Activated CD8-positive, alpha-beta memory T cell treated with anti-CD3 and anti-CD28 coated beads for 36 hours (primary cell): ENCODE measurements at regions not wholly inside any gene's neighbourhood (a gene's known extent, or its start where the extent isn't known, plus 50 kb on each side); places are given as distances from the start of the nearest gene placed in this dataset.
"Not testable (repeated sequence)": the region's sequence is repeated elsewhere in the genome, so short reads cannot be mapped to it uniquely, and the experiment has no call there.

Experiments used
- CTCF ChIA-PET: fragments of 350-600 bp; sonication (Branson Sonifier 250); formaldehyde crosslinking; loops from one replicate; lab custom pipeline; 2021; ENCODE audit warnings: antibody characterized with exemption; lab: Charles Lee
- POLR2A ChIA-PET: fragments of 350-600 bp; sonication (Branson Sonifier 250); formaldehyde crosslinking; loops from one replicate; lab custom pipeline; 2021; ENCODE audit warnings: antibody characterized with exemption; lab: Charles Lee

DNA sequence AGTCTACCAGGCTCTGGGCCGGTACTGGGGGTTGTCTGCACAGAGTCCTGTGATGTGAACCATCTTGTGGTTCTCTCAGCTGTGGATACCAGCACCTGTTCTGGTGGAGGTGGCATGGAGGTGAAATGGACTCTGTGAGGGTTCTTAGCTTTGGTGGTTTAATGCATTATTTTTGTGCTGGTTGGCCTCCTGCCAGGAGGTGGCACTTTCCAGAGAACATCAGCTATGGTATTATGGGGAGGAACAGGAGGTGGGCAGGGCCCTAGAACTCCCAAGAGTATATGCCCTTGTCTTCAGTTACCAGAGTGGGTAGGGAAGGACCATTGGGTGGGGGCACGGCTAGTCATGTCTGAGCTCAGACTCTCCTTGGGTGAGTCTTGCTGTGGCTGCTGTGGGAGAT lies 187.1 kb downstream of the ACTR3B start:
- CTCF ChIA-PET, POLR2A ChIA-PET: not testable (repeated sequence)

DNA sequence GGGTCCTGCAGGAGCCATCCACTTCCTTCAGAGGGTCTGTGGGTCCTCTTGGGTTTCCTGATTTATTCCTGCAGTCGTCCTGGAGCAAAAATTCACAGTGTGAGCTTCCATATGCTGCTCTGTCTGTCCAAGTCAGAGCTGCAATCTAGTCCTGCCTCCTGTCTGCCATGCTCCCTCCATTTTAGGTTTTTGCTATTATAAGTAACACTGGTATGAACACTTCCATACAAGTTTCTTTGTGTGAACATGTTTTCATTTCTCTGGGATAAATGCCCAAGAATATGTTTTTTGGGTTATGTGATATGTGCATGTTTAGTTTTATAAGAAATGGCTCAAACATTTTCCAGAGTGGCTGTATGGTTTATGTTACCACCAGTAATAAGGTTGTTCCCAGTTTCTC lies 188.1 kb downstream of the ACTR3B start:
- ChIA-PET POLR2A (no interaction called here), CTCF (no interaction called here)

DNA sequence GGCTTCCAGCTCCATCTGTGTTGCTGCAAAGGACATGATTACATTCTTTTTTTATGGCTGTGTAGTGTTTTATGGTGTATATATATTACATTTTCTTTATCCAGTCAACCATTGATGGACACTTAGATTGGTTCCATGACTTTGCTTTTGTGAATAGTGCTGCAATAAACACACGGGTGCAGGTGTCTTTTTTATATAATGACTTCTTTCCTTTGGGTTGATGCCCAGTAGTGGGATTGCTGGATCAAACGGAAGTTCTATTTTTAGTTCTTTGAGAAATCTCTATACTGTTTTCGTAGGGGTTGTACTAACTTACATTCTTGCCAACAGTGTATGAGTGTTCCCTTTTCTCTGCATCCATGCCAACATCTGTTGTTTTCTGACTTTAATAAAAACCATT lies 189.7 kb downstream of the ACTR3B start:
- POLR2A ChIA-PET, result no interaction called here
- CTCF ChIA-PET, result no interaction called here

DNA sequence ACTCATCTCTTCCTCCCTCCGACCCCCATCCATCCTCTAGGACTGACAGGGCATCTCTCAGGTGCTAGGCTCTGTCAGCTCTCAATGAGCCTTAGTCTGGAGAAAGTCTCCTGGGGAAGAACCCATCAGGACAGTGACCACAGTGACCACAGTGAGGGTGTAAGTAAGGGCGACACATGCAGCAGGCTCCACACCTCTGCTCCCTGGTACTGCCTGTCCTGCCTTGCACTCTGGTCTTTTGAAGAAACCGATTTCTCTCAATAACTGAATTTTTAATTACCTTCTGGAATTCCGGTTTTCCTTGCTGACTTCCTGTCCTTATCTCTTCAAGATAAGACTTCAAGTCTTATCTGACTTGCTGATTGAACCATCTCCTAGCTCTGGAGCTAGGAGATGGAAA lies 190.2 kb downstream of the ACTR3B start:
- ChIA-PET CTCF (no interaction called here), POLR2A (no interaction called here)

DNA sequence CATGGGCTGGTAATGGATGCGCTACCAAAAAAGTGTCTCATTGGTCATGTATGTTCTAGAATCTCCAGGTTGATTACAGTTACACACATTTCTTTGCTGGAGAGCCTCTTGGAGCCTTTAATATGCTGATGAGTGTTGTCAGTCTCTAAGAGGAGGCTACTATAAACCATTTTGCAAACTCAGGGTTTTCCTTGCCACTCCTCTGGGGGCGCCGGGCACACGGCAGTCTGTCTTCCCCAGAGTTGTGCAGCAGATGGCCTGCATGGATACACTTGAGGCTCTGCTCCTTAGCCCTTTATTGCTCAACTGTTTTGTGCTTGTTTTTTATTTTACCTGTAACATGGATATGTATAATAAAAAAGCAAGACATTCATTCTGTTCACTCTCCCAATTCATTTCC lies 196.5 kb downstream of the ACTR3B start:
- POLR2A ChIA-PET, result no interaction called here
- CTCF ChIA-PET, result no interaction called here

DNA sequence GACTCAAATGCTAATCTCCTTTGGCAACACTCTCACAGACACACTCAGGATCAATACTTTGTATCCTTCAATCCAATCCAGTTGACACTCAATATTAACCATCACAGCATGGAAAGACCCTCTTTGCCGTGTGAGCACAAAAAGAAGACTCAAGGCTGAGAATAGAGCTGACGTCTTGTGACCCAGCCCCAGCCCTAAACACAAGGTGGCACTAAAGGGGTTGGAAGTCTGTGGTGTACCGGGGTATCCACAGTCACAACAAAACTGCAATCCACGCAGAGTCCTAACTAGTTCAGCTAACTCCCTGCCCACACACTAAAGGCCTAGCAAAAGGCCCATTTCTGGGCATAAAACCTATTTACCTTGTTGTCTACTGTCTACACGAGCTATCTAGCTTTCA lies 200.1 kb downstream of the ACTR3B start:
- POLR2A ChIA-PET, result no interaction called here
- CTCF ChIA-PET, result no interaction called here

DNA sequence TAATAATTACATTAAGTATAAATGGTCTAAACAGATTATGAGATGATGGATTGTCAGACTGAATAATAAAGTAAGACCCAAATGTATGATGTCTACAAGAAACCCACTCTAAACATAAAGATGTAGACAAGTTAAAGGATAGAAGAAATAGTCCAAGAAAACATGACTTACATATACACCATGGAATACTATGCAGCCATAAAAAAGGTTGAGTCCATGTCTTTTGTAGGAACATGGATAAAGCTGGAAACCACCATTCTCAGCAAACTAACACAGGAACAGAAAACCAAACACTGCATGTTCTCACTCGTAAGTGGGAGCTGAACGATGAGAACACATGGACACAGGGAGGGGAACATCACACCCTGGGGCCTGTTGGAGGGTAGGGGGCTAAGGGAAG lies 202.2 kb downstream of the ACTR3B start:
- CTCF ChIA-PET, POLR2A ChIA-PET: not testable (repeated sequence)

DNA sequence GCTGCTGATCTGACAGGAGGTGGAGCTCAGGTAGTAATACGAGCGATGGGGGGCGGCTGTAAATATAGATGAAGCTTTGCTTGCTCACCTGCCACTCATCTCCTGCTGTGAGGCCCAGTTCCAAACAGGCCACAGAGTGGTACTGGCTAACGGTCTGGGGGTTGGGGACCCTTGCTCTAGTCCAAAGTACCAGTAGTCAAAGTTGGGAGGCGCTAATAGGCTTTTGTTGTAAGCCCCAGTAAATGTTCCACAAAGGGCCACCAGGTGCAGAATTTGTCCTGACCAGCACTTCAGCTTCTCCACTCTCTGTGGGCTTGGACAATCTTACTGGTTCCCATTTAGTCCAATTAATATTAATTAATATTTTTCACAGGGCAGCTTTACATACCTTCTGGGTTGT lies 206.6 kb downstream of the ACTR3B start:
- ChIA-PET CTCF (no interaction called here), POLR2A (no interaction called here)

DNA sequence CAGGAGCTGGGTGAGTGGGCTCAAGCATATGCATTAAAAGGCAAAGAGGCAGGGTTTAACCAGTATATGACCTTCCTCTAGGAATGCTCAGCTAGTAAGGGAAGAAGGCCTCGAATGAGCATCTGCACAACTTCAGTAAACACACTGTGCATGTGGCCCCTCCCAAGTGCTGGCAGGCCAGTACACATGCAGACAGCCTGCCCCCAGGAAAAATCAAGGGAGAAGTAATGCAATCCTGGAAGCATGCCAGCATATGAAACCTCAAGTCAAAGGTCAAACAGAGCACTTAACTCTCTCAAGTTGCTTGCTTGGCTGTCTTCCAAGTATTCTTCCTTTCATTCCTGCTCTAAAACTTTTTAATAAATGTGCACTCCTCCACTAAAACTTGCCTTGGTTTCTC lies 208.4 kb downstream of the ACTR3B start:
- CTCF ChIA-PET, result no interaction called here
- POLR2A ChIA-PET, result no interaction called here

DNA sequence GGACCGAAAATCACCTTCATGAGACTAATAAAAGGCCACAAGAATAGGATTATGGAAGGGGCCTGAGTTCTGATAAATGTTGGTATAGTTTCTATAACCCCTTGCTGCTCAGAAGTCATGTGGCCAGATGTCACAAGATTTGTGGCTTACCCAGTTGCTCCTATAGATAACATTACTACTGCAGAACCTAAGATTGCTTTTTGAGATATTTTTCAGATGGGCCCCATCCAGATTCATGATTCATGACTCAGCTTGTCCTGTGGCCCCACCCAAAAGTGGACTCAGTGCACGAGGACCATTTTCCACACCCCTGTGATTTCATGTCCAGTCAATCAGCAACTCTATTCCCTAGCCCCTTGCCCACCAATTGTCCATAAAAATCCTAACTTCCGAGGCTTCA lies 209.0 kb downstream of the ACTR3B start:
- ChIA-PET CTCF (no interaction called here), POLR2A (no interaction called here)

DNA sequence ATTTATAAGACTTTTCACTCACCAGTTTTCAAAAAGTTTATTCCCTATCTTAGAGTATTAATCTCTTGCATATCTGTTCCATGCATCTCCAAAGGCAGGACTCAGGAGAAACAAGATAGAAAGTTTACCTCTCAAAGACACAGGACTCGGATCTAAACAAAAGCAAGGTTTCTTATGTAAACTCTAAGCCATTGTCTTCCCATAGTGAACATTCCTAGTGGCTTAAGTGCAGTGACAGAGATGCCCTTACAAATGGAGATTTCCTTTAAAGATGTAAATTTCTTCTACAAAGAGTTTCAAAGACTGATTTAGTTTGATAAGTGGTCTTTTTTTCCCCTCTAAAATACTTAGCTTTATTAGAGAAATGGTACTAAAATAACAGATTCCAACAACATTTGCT lies 209.8 kb downstream of the ACTR3B start:
- POLR2A ChIA-PET, result no interaction called here
- CTCF ChIA-PET, result no interaction called here

DNA sequence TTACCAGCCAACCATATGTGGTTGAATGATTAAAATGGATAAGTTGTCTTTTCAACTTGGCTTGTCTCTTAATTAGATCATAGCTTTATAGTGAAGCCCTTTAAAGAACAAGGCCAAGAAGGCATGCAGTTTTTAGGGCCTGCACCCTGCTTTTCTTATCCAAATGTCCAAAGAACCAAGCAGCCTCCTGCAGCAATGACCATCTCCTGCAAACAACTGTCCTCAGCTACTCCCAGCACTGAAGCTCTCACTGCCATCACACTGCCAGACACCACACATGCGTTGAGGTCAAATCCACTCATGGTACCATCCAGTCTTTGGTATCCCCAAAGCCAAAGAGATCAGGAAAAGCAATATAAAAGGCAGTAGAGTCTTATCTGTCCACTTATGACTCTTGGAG lies 210.3 kb downstream of the ACTR3B start:
- POLR2A ChIA-PET, result no interaction called here
- CTCF ChIA-PET, result no interaction called here

DNA sequence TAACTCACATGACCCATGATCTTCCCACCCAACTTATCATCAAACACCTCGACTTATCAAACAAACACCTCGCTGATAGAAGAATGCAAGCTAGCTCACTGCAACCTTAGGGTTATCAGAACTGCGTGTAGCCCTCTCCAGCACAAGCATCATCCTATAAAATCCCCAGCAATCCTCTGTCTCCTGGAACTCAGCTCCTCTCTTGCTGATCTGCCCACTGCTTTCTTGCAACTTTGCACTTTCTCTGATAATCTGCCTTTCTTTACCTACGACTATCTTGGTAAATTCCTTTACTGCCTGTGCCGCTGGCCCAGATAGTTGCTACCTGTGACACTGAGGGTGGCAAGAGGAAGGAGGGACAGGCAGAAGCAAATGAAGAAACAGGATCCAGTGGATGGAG lies 210.9 kb downstream of the ACTR3B start:
- CTCF ChIA-PET, result no interaction called here
- POLR2A ChIA-PET, result no interaction called here

DNA sequence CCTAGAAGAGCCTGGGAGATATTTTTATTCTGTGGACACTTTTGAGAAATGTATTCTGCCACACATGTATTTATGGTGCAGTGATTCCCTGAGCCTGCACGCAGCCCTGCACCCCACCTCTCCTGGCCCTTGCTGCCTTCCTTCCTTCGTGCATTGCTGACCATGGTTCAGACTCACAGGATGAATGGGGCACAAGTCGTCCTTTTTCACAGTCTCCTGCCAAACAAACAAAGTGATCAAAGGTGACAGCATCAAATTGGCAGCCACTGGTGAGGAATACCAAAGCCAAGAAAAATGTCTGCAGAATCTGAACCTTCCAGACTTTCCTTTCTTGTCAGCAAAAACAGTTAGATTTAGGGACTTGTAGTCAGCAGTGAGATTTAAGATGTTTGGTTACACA lies 215.0 kb downstream of the ACTR3B start:
- ChIA-PET POLR2A (no interaction called here), CTCF (no interaction called here)

DNA sequence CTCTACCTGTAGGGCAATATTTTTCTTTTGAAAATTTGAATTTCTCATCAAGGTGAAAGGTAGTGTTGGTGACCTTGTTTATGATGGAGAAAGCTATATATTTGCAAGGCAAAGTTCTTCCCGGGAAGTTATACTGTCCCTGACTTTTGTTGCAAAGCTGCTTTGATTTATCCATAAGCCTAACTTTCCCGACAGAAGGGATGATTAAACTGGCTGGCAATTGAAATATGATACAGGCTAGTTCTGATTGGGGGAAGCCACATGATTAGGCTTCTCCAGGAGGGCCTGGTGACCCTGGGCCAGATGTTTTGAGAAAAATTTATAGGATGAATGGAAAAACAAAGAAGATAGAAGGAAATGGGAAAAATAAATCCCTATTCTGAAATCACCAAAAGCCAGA lies 215.5 kb downstream of the ACTR3B start:
- ChIA-PET POLR2A (no interaction called here), CTCF (no interaction called here)

DNA sequence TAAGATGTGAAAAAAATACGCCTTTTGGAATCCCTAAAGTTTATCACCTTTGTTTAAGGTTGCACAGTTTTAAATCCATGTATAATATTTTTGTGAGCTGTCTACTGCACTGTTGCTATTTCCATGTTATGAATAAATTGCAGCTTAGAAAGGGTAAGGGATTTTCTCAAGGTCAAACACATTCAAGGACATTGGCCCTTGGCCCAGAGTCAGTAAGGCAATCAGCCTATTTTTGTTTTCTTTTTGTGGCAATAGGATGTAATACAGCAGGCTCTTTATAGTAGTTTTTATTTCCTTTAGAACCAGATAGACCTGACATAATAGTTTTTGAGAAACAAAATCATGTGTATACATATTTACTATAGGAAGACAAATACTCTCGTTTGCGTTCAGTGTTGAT lies 219.8 kb downstream of the ACTR3B start:
- POLR2A ChIA-PET, result no interaction called here
- CTCF ChIA-PET, result no interaction called here

DNA sequence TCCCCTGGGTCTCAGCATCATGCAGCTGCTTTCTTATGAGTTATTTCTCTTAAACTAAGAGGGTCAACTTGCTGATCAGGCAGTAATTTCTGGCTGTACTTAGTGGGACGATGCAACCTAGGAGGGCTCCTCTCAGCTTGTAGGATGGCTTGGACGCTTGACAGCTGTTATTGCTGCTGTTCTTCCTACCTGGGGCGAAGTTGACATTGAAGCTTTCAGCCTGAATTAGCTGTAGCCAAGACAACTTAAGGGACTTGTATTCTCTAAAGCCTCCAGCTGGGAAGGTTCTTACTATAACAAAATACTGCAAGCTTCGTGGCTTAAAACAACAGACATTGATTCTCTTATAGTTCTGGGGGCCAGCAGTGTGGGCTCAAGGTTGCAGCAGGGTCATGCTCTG lies 224.9 kb downstream of the ACTR3B start:
- ChIA-PET CTCF (no interaction called here), POLR2A (no interaction called here)

DNA sequence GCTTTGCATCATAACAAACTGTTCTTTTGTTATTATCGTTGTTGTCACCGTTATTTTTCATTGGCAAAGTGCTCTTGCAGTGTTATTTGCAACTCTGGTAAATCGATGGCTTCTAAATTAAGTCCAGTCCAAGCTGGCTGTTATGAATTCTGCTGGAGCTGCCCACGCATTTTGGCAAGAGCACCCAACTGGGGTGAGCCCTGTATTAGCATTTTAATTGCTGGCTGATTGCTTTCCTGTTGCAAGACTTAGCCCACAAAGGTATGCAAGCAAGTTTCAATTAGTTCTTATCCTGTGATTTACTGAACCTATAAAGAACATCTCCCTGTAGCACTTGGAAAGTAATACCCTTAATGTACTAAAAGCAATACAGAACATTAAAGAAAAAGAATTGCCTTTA lies 226.8 kb downstream of the ACTR3B start:
- ChIA-PET CTCF (no interaction called here), POLR2A (no interaction called here)

DNA sequence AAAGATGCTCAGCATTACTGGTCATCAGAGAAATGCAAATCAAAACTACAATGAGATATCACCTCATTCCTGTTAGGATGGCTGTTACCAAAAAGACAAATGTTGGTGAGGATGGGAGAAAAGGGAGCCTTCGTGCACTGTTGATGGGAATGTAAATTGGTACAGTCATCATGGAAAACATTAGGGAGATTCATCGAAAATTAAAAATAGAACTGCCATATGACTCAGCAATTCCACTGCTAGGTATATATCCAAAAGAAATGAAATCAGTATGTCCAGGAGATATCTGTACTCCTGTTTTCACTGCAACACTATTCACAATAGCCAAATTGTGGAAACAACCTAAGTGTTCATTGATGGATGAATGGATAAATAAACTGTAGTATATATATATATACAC lies 228.1 kb downstream of the ACTR3B start:
- ChIA-PET CTCF (no interaction called here), POLR2A (no interaction called here)

DNA sequence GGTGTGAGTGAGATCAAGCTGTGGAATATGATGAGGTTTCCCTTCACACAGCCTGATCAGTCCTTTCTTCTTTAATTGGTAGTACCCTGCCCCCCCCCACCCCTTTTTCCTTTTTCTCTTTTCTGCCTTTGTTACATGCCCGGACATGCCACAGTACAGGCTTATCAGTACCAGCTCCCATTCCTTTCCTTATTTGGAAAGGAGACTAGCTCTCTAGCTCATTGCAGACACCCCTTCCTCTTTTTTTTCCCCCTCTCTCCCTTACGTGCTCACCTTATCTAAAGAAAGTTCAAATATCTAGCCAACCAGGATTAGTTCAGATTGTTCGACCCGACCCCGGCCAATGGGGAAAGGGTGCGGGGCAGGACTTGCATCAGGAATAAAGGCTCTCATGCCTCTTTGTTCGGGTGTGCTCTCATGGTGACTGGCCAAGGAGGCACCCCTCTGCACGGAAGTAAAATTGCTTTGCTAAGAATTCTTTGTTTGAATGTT lies 230.4 kb downstream of the ACTR3B start:
- CTCF ChIA-PET, result no interaction called here
- POLR2A ChIA-PET, result no interaction called here

DNA sequence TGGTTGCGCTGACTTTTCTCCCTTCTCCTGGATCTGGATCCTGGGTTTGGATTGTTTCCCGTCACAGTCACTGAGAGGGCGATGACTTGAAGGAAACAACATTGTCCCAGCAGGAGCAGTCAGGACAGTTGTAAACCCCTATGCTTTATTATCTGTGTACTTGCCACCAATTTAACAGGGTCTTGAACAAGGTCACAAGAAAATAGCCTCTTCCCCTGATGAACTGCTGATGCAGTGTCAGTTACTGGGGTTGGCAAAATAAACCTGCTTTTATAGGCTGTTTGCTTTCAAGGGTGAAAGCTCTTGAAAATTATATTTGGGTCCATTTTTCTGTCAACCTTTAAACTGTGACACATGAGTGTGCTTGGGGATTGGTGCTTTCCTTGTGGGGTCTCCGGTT lies 238.9 kb downstream of the ACTR3B start:
- ChIA-PET POLR2A (no interaction called here), CTCF (no interaction called here)

DNA sequence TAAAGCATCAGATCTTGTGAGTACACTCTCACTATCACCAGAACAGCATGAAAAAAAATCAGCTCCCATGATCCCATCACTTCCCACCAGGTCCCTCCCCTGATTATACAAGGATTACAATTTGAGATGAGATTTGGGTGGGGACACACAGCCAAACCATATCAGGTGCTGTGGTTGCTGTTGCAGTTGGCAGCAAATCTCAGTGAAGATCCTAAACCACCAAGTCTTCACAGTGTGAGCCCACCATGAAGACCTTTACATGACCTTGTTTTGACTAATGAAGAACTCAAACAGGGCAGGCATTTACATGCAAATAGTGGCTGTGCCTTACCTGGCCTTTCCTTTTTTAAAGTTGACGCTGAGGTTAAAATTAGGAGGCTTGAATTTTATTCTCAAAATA lies 242.6 kb downstream of the ACTR3B start:
- POLR2A ChIA-PET, result no interaction called here
- CTCF ChIA-PET, result no interaction called here

DNA sequence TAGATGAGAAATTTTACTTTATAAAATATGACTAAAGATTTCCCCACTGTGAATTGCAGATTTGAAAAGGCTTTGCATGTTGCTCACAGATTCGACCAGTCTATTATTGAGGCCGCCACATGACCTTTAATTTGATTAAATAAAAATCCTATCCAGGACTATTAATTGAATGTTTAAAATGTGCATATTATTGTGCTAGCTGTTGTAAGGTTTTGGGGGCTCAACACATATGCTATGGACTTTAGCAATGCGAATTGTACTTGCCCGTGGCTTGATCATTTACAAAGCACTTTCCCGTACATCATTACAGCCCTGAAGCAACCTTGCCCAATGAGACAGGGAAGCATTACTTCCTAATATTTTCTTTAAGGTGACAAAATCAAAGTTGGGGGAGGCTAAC lies 243.0 kb downstream of the ACTR3B start:
- ChIA-PET CTCF (no interaction called here), POLR2A (no interaction called here)
